ENCODE measurements at regions not wholly inside any gene's neighbourhood (a gene's known extent, or its start where the extent isn't known, plus 50 kb on each side); places are given as distances from the start of the nearest gene placed in this dataset.

GRCh38 chr1:218866507-218866906 is 307.2 kb upstream of the LYPLAL1 start:
- H2AK5ac ChIP-seq (ENCODE audit: low read depth, low read length): no peak overlapping the region
- no peak overlapping the region for H3K4me2 ChIP-seq (ENCODE audit: insufficient read depth in 1 of 2, low read depth in 2 of 2, low read length in 2 of 2)
- no peak overlapping the region for H3K9ac ChIP-seq (replicated peaks in 1 of 4; ENCODE audit: extremely low read depth in 1 of 4, low read depth in 3 of 4, low read length in 3 of 4)
- H3K14ac ChIP-seq (ENCODE audit: insufficient read length): no peak overlapping the region
- H3K23me2 ChIP-seq (ENCODE audit: low read depth, low read length): no peaks in the 10 kb centered on the region
- no peaks in the 10 kb centered on the region for H3K9me3 ChIP-seq (ENCODE audit: insufficient read depth in 2 of 2, low read depth in 1 of 2, low read length in 1 of 2)
- H4K91ac ChIP-seq (replicated peaks; ENCODE audit: insufficient read length, low read length): no peak overlapping the region
- no peak overlapping the region for H3K4me3 ChIP-seq (ENCODE audit: extremely low read depth in 1 of 4, insufficient read depth in 2 of 4, low read depth in 3 of 4, low read length in 4 of 4)
- H2BK120ac ChIP-seq (replicated peaks; ENCODE audit: low read depth, low read length): no peak overlapping the region
- H3K4me1 ChIP-seq (replicated peaks in 1 of 4; ENCODE audit: control insufficient read depth in 3 of 4, insufficient read depth in 4 of 4, low read length in 3 of 4): no peaks in the 10 kb centered on the region
- no peaks in the 10 kb centered on the region for H4K20me1 ChIP-seq (replicated peaks in 1 of 2; ENCODE audit: control insufficient read depth in 1 of 2, insufficient read depth in 2 of 2, low read length in 2 of 2)
- no peak overlapping the region for H2AFZ ChIP-seq (ENCODE audit: low read length)
- 100% methylated on average over 1 of the region's 1 CpG; no CpG with 5 or more reads in 1 of the 2 experiments for WGBS, 2 experiments (ENCODE audit: extremely low coverage in 1 of 2, insufficient coverage in 1 of 2, insufficient read length in 1 of 2, insufficient replicate concordance in 2 of 2, low coverage in 1 of 2, low lambda C conversion rate in 2 of 2, missing lambda C conversion rate in 1 of 2)
- no peak overlapping the region for H3K4ac ChIP-seq (replicated peaks; ENCODE audit: insufficient read length, low read depth, low read length)
- no peak overlapping the region for H3K23ac ChIP-seq (ENCODE audit: insufficient read length)
- CTCF ChIA-PET (ENCODE audit: partially characterized antibody): no interaction called here
- FAIRE-seq (no peak), DNase-seq (ENCODE audit: low read depth in 1 of 2, low spot score in 2 of 2) (no peak)
- H2BK5ac ChIP-seq (ENCODE audit: low read depth, low read length): no peak overlapping the region
- no peaks in the 10 kb centered on the region for H3K79me2 ChIP-seq (ENCODE audit: control insufficient read depth in 1 of 2, insufficient read depth in 2 of 2, low read length in 2 of 2)
- no peaks in the 10 kb centered on the region for H3K27me3 ChIP-seq (replicated peaks in 1 of 4; ENCODE audit: control insufficient read depth in 3 of 4, extremely low read depth in 1 of 4, insufficient read depth in 3 of 4, low read length in 3 of 4)
- H2BK12ac ChIP-seq (ENCODE audit: low read depth, low read length): no peak overlapping the region
- H4K8ac ChIP-seq (ENCODE audit: extremely low read depth, insufficient read depth, low read length): no peak overlapping the region
- no peaks in the 10 kb centered on the region for H3K79me1 ChIP-seq (ENCODE audit: low read depth, low read length)
- H3K18ac ChIP-seq (ENCODE audit: extremely low read depth, low read length): no peak overlapping the region
- POLR2A ChIA-PET (ENCODE audit: partially characterized antibody): no interaction called here
- no peaks in the 10 kb centered on the region for H3K36me3 ChIP-seq (ENCODE audit: control insufficient read depth in 2 of 4, insufficient read depth in 4 of 4, low read length in 3 of 4)
- no peak overlapping the region for H4K5ac ChIP-seq (ENCODE audit: insufficient read length, low read depth, low read length)
- H3K56ac ChIP-seq (replicated peaks; ENCODE audit: insufficient read length, low read depth, low read length): no peak overlapping the region
- no peak overlapping the region for H2BK20ac ChIP-seq (ENCODE audit: low read length)
- H3K27ac ChIP-seq (ENCODE audit: low read depth, low read length): no peak overlapping the region
- no peak overlapping the region for H2BK15ac ChIP-seq (ENCODE audit: low read length)
- TF ChIP-seq POLR2A (IDR thresholded peaks at IDR 0.05; ENCODE audit: control extremely low read depth in 1 of 2, low read depth in 2 of 2, low read length in 2 of 2) (no peak), ATF3 (IDR thresholded peaks at IDR 0.05; ENCODE audit: insufficient read depth, low read depth, low read length) (no peak), TBP (IDR thresholded peaks at IDR 0.05; ENCODE audit: low read depth, low read length) (no peak), YY1 (IDR thresholded peaks at IDR 0.05; ENCODE audit: low read depth, low read length) (no peak), ZNF274 (IDR thresholded peaks at IDR 0.05; ENCODE audit: borderline replicate concordance, extremely low read depth, low read length) (no peak), RNF2 (IDR thresholded peaks at IDR 0.05; ENCODE audit: borderline replicate concordance, low read depth, low read length, missing control alignments, poor library complexity, severe bottlenecking) (no peak), EZH2 (IDR thresholded peaks at IDR 0.05; ENCODE audit: low read depth, low read length, severe bottlenecking) (no peak), MAFK (IDR thresholded peaks at IDR 0.05; ENCODE audit: low read depth, low read length) (no peak), SP2 (IDR thresholded peaks at IDR 0.05; ENCODE audit: low read length) (no peak), NANOG (IDR thresholded peaks at IDR 0.05; ENCODE audit: insufficient read depth, low read depth, low read length, poor library complexity, severe bottlenecking) (no peak), TAF1 (IDR thresholded peaks at IDR 0.05; ENCODE audit: low read depth, low read length) (no peak), CTCF (IDR thresholded peaks at IDR 0.05; ENCODE audit: control extremely low read depth in 1 of 3, insufficient read depth in 1 of 3, low read depth in 1 of 3, low read length in 3 of 3) (no peak)
